Hindlimb muscle (tissue), 1 donor: ENCODE measurements at regions not wholly inside any gene's neighbourhood (a gene's known extent, or its start where the extent isn't known, plus 50 kb on each side); places are given as distances from the start of the nearest gene placed in this dataset.

Experiments
- DNase-seq: peaks from one replicate; pipeline ENCODE4 v3.0.0-alpha.2; 2013

DNA sequence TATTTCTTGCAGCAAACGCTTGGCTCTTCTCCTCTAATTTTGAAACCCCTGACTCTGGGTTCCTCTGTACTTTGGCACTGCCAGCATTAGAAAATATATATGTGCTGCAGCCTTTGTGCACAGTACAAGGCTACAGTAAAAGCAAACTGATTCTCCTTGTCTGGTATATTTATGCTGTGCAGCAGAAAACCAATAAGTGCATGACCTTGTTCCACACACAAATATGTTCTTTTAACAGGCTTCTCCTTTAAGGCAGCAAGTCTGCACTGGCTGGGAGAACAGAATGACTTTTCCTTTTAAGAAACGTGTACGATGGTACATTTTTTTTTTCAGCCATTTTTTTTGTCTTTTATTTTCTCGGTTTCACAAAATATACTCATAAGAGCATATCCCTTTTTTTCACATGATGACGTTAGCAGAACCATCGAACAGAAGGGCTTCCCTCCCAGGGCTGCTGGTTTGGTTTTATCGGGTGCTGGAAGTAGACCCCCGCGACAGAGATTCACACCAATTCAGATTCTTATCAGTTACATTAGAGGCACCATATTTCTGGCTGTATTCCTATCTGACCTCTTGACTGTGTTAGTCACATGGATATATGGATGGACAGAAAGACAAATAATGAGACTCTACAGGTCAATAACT lies 129.9 kb upstream of the ARID1B start:
- DNase-seq: no peak

- DNase-seq: no peak
These were observed 130.7 kb upstream of the ARID1B start for GRCh38 chr6:156646496-156646895.

DNA sequence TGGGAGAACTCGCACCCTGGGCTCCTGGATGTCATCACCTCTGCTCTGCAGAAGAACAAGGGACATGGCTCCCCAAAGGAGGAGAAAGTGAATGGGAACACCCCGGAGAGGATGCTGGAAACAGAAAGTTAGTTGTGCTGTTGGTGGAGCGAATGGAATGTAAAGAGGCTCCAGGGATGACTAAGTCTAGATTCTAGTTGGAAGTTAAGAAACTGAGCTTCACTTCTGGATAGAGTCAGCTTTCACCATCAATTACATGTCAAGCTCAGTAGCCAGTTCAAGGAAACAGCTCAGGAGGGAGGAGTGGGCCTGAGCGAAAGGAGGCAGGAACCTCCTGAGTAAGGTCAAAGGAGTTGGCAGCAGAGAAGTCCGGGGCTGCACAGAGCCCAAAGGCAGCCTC lies 132.1 kb upstream of the ARID1B start:
- no peak for DNase-seq

DNA sequence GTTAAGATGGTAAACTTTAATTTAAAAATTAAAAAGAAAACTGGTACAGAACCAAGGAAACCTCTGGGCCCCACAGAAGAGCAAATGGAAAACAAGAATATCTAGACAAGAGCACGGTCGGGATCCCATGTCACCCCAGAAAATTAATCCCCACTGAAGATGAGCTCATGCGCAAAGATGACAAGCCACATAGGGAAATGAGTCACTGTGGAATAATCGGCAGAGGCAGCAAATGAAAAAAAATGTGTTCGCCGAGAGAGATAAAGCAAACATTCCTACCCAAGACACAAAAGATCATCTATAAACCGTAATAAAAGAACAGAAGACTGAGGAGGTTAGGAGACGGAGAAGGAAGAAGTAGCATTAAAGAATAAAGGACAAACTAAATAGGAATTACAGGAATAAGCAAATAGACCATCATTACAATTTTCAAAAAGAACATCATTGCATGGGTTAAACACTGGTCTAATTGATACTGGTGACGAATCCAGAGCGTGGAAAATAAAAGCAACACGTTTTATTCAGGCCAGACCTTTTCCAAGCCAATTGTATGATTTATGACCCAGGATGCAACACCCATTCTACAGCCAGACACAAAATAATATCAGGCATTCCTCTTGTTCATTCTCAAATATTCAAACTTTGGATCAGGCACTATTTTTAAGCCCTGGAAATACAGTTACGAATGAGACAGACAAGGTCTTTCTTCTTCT lies 138.0 kb upstream of the ARID1B start:
- DNase-seq: no peak

DNA sequence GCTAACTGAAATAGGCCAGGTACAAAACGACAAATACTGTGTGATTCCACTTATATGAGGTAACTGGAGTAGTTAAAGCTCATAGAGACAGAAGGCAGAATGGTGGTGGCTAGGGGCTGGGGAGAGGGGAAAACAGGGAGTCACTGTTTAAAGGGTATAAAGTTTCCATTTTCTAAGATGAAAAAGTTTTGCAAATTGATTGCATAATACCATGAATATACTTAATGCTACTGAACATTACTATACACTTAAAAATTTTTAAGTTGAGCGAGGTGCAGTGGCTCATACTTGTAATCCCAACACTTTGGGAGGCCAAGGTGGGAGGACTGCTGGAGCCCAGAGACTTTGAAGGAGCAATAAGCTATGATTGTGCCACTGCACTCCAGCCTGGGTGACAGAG lies 138.6 kb upstream of the ARID1B start:
- no peak for DNase-seq

DNA sequence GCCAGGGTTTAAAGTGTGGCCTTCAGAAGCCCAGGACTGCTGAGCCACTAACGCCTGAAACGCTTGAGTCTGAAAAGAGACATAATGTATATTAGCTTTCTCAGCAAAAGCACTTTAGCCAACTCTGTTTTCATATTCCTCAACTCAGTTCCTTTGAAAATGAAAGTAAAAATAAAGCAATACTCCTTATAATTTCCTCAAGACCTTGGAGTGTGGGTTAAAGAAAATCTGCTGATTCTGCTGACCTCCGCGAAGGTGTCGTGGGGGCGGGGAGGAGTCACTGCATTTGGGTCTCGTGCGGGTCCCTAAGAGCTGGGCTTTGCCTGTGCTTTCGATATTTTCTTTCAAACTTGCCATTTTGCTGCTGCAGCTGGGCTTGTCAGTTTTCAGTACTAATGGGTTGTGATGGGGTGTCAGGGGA lies 142.2 kb upstream of the ARID1B start:
- DNase-seq: no peak

GRCh38 chr6:156634048-156634447 lies 143.1 kb upstream of the ARID1B start:
- no peak for DNase-seq

- no peak for DNase-seq
These were observed 143.9 kb upstream of the ARID1B start for GRCh38 chr6:156633291-156633690.

DNA sequence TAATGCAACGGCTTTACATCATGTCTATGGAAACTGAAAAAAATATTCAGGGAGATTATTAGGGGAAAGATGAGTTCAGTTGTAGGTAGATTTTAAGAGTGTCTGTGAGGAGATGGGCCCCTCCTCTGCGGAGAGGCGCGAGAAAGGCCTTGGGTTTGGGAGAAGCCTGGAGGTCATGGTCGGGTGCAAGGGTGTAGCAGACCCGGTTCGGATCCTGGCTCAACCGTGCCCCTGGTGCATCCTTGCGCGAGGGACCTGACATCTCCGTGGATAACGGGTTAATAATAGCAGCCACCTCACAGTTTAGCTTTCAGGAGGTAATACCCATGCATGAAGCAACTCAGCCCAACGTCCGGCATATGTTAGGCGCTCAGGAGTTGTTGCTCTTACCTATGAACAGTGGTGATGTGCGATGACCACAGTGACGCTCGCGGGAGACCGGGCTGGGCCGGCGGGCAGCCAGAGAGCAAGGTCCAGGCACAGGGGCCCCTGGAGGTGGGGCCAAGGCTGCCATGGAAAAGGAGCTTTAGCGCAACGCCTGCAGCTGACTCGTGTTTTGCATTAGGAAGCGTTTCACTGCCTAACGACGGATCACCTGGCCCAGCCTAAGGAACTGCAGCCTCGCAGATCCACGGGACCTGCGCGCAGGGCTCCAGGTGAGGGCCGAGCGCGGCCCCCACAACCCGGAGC lies 146.4 kb upstream of the ARID1B start:
- no peak for DNase-seq

DNA sequence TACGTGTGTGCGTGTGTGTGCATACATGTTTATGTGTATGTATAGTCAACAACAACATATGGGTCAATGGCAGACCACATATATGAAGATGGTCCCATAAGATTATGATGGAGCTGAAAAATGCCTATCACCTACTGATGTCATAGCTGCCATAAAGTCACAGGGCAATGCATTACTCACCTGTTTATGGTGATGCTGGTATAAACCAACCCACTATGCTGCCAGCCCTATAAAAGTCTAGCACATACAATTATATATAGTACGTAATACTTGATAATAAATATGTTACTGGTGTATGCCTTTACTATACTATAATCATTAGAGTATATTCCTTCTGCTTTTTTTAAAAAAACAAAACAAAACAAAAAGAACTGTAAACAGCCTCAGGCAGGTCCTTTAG lies 148.4 kb upstream of the ARID1B start:
- no peak for DNase-seq

DNA sequence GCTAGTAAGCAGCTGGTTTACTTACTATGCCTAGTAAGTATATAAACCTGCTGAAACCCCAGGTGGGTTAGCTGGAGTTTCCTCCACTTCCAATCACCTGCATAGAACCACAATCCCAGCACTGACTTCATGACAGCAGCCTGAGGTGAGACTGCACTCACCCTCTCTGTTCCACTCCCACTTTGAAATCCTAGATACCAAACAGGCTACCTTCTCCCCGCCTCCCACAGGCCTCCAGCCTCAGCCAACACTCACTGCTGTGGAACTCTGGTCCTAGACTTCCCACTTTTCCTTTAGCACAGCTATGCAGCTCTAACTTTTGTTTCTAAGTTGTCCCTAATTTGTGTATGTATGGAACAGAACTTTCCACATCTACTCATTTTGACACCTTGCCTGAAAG lies 149.7 kb upstream of the ARID1B start:
- DNase-seq: no peak

DNA sequence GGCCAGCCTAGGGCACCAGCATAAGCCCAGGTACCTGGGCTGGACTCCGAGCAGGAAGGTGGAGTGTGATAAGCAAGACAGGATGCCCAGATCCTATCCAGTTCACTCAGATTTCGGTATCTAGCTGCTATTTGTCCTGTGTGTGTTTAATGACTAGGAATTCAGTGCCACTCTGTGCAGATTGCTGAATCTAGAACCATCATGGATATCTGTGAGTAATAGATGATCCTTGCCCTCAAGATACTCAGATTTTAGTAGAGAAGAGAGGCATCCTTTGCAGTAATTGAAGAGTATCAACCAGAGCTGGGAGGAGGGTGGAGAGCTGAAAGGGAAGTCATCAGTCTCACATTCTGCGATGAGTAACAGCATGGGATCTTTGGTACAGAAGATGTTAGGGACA lies 155.0 kb upstream of the ARID1B start:
- DNase-seq: no peak

- DNase-seq: no peak
These were observed 156.8 kb upstream of the ARID1B start for GRCh38 chr6:156620331-156620730.

DNA sequence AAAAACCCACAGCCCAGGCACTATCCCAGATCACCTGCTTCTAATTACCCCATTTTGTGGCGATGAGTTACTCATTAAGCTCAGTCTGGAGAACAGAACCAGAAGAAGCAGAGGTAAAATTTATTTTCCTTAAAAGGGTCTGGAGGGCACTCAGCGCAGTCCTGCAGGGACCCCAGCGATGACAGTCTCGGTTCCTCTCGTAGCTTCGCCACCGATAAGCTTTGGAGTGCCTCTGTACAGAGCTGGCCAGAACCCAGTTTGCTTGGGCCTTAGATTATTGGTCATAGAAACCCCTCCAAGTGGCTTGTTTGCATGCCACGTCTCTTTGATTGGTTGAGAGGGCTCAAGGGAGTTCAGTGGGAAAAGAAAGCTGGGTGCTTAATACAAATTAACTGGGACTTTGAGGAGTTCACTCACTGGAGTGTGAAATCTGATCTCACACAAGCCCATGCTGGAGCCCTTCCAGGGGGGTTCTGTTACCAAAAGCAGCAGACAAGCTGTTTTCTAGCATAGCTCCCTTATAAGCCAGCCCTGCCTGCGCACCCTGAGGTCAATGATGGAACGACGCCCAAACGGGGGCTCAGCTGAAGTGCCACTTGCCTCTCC lies 158.5 kb upstream of the ARID1B start:
- DNase-seq: no peak

- no peak for DNase-seq
These were observed 159.2 kb upstream of the ARID1B start for GRCh38 chr6:156617941-156618340.

GRCh38 chr6:156617376-156617775 lies 159.8 kb upstream of the ARID1B start:
- no peak for DNase-seq

GRCh38 chr6:156616495-156616894 lies 160.7 kb upstream of the ARID1B start:
- DNase-seq: no peak

DNA sequence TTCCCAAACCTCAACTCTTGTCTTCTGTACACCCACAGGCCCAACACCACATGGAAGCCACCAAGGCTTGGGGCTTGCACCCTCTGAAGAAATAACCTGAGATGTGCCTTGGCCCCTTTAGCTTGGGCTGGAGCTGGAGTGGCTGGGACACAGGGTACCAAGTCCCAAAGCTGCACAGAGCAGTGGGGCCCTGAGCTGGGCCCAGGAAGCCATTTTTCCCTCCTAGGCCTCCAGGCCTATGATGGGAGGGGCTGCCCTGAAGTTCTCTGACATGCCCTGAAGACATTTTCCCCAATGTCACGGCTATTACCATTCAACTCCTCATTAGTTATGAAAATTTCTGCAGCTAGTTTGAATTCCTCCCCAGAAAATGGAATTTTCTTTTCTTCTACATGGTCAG lies 163.2 kb upstream of the ARID1B start:
- no peak for DNase-seq

DNA sequence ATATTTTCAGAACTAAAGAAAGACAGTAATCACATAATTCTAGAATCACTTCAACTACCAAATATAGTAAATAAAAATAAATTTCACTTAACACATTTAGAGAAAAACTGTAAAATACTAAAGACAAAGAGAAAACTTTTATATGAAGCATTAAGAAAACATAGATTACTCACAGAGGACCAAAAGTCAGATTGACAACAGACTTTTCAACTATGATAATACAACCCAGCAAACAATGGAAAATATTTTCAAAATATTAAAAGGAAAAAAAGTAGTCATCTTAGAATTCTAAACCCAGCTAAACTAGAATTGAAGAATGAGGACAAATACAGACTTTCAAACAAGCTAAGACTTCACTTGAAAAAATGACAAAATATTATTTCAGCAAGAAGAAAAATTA lies 164.8 kb upstream of the ARID1B start:
- DNase-seq: no peak

- DNase-seq: no peak
These were observed 175.2 kb upstream of the ARID1B start for GRCh38 chr6:156602066-156602385.

- DNase-seq: no peak
These were observed 175.8 kb upstream of the ARID1B start for GRCh38 chr6:156601152-156602065.

GRCh38 chr6:156600678-156601077 lies 176.5 kb upstream of the ARID1B start:
- no peak for DNase-seq
